ENCODE measurements at regions not wholly inside any gene's neighbourhood (a gene's known extent, or its start where the extent isn't known, plus 50 kb on each side); places are given as distances from the start of the nearest gene placed in this dataset.

DNA sequence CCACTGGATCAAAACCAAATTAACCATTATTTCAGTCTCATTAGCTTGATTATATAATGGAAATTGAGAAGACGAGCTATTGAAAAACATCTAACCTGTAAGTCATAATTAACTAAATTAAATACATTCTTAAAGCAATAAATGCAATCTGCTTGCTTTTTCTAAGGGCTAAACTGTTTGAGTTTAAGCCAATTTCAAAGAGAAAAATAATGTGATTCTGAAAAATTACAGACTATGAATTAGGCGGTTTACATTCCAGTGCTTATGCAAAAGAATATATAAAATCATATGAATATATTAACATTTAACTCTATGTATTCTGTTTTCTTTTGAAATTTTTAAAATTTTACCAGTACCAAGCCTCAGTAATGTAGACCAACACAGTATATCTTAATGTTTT, 1349.4 kb downstream of the FSCB start:
- TF ChIP-seq, protein P1, sequence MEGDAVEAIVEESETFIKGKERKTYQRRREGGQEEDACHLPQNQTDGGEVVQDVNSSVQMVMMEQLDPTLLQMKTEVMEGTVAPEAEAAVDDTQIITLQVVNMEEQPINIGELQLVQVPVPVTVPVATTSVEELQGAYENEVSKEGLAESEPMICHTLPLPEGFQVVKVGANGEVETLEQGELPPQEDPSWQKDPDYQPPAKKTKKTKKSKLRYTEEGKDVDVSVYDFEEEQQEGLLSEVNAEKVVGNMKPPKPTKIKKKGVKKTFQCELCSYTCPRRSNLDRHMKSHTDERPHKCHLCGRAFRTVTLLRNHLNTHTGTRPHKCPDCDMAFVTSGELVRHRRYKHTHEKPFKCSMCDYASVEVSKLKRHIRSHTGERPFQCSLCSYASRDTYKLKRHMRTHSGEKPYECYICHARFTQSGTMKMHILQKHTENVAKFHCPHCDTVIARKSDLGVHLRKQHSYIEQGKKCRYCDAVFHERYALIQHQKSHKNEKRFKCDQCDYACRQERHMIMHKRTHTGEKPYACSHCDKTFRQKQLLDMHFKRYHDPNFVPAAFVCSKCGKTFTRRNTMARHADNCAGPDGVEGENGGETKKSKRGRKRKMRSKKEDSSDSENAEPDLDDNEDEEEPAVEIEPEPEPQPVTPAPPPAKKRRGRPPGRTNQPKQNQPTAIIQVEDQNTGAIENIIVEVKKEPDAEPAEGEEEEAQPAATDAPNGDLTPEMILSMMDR (IDR thresholded peaks at IDR 0.05; ENCODE audit: low read depth, low read length, poor library complexity, severe bottlenecking): no peak
- no peak for TF ChIP-seq EZH2phosphoT487 (IDR thresholded peaks at IDR 0.05; ENCODE audit: borderline replicate concordance, low read length)
